Left ventricle myocardium superior (tissue), 1 donor: ENCODE measurements at regions not wholly inside any gene's neighbourhood (a gene's known extent, or its start where the extent isn't known, plus 50 kb on each side); places are given as distances from the start of the nearest gene placed in this dataset.

Experiments
- ATAC-seq: fragments of 200-7000 bp; cut with Tn5 transposase; one replicate; pipeline ENCODE4 v1.9.1; 2020; ENCODE audit warnings: mild to moderate bottlenecking, moderate library complexity
- DNase-seq: peaks from one replicate; pipeline ENCODE4 v3.0.0-alpha.2; 2020
- intact Hi-C: fragments of 100-400 bp; cut with micrococcal nuclease; formaldehyde crosslinking; loops from one replicate; pipeline ENCODE4 v1.11.0; 2022
- donor health status: DM: no; HTN: yes; CAD: no; lungs with severe emphysema.

- no peak for ATAC-seq
- intact Hi-C loops, result no loop called here
- DNase-seq, result no peak
These were observed 674.5 kb upstream of the BOD1L1 start for GRCh38 chr4:14302021-14302420.

GRCh38 chr4:14303856-14304255 is 676.3 kb upstream of the BOD1L1 start:
- ATAC-seq, result no peak
- intact Hi-C loops, result no loop called here
- DNase-seq, result no peak

- no peak for DNase-seq
- intact Hi-C loops, result no loop called here
- peak; percentile 87 for ATAC-seq
These were observed 680.7 kb upstream of the BOD1L1 start for GRCh38 chr4:14308229-14308651.

- peak; percentile 76 for ATAC-seq
- no peak for DNase-seq
- intact Hi-C loops, result no loop called here
These were observed 681.9 kb upstream of the BOD1L1 start for GRCh38 chr4:14309431-14309830.

- ATAC-seq (peak; percentile 60), DNase-seq (no peak)
- intact Hi-C loops, result no loop called here
These were observed 686.2 kb upstream of the BOD1L1 start for GRCh38 chr4:14313757-14314156.

GRCh38 chr4:14315129-14315528 is 687.2 kb upstream of the CPEB2 start:
- intact Hi-C loops, result no loop called here
- ATAC-seq (no peak), DNase-seq (no peak)

- no peak for ATAC-seq
- no peak for DNase-seq
- intact Hi-C loops, result no loop called here
These were observed 684.9 kb upstream of the CPEB2 start for GRCh38 chr4:14317351-14317750.

- no peak for DNase-seq
- no peak for ATAC-seq
- intact Hi-C loops, result no loop called here
These were observed 683.6 kb upstream of the CPEB2 start for GRCh38 chr4:14318671-14319070.

GRCh38 chr4:14321723-14322122 is 680.6 kb upstream of the CPEB2 start:
- ATAC-seq (no peak), DNase-seq (no peak)
- intact Hi-C loops, result no loop called here

GRCh38 chr4:14323191-14323590 is 679.1 kb upstream of the CPEB2 start:
- intact Hi-C loops, result no loop called here
- DNase-seq (no peak), ATAC-seq (no peak)

GRCh38 chr4:14329228-14329627 is 673.1 kb upstream of the CPEB2 start:
- DNase-seq, result no peak
- intact Hi-C loops, result no loop called here
- no peak for ATAC-seq

- DNase-seq (no peak), ATAC-seq (no peak)
- intact Hi-C loops, result no loop called here
These were observed 668.7 kb upstream of the CPEB2 start for GRCh38 chr4:14333616-14334015.

GRCh38 chr4:14334166-14334565 is 668.1 kb upstream of the CPEB2 start:
- intact Hi-C loops, result no loop called here
- ATAC-seq (no peak), DNase-seq (no peak)

- ATAC-seq, result peak; percentile 84
These were observed 666.4 kb upstream of the CPEB2 start for GRCh38 chr4:14335872-14336271.

GRCh38 chr4:14336656-14337055 is 665.6 kb upstream of the CPEB2 start:
- ATAC-seq (no peak), DNase-seq (no peak)
- intact Hi-C loops, result no loop called here

More at GRCh38 chr4:14335872-14336271, 666.4 kb upstream of the CPEB2 start:
- intact Hi-C loops, result no loop called here
- DNase-seq, result no peak

- intact Hi-C loops, result no loop called here
- ATAC-seq, result no peak
- no peak for DNase-seq
These were observed 664.2 kb upstream of the CPEB2 start for GRCh38 chr4:14337892-14338584.

GRCh38 chr4:14338585-14339265 is 663.6 kb upstream of the CPEB2 start:
- no peak for ATAC-seq
- intact Hi-C loops, result no loop called here
- no peak for DNase-seq

- intact Hi-C loops, result no loop called here
- ATAC-seq, result no peak
- DNase-seq, result no peak
These were observed 662.6 kb upstream of the CPEB2 start for GRCh38 chr4:14339715-14340114.

GRCh38 chr4:14340321-14340720 is 662.0 kb upstream of the CPEB2 start:
- intact Hi-C loops, result no loop called here
- DNase-seq (no peak), ATAC-seq (no peak)

- intact Hi-C loops, result no loop called here
- ATAC-seq (no peak), DNase-seq (no peak)
These were observed 658.3 kb upstream of the CPEB2 start for GRCh38 chr4:14343961-14344360.

- intact Hi-C loops, result no loop called here
- DNase-seq, result no peak
- ATAC-seq, result peak; percentile 91
These were observed 656.9 kb upstream of the CPEB2 start for GRCh38 chr4:14345356-14345775.
